GM12864 (cell line): ENCODE measurements at regions not wholly inside any gene's neighbourhood (a gene's known extent, or its start where the extent isn't known, plus 50 kb on each side); places are given as distances from the start of the nearest gene placed in this dataset.

Experiments used
- DNase-seq: peaks from one replicate; pipeline ENCODE4 v3.0.0-alpha.2; 2011; ENCODE audit warnings: low read depth
- H3K4me3 ChIP-seq: 2 replicates; pipeline ENCODE4 v1.5.1; 2011; ENCODE audit warnings: mild to moderate bottlenecking, low read depth, low read length, control low read depth
- TF ChIP-seq, protein P1 (sequence below): IDR thresholded peaks from 2 replicates; pipeline ENCODE4 v1.5.1; 2011; ENCODE audit warnings: low read depth, mild to moderate bottlenecking, moderate library complexity, low read length, control low read depth, inconsistent platforms; ENCODE audit errors: missing control alignments

- TF ChIP-seq, protein P1, sequence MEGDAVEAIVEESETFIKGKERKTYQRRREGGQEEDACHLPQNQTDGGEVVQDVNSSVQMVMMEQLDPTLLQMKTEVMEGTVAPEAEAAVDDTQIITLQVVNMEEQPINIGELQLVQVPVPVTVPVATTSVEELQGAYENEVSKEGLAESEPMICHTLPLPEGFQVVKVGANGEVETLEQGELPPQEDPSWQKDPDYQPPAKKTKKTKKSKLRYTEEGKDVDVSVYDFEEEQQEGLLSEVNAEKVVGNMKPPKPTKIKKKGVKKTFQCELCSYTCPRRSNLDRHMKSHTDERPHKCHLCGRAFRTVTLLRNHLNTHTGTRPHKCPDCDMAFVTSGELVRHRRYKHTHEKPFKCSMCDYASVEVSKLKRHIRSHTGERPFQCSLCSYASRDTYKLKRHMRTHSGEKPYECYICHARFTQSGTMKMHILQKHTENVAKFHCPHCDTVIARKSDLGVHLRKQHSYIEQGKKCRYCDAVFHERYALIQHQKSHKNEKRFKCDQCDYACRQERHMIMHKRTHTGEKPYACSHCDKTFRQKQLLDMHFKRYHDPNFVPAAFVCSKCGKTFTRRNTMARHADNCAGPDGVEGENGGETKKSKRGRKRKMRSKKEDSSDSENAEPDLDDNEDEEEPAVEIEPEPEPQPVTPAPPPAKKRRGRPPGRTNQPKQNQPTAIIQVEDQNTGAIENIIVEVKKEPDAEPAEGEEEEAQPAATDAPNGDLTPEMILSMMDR = no peak
- H3K4me3 ChIP-seq = no peak overlapping the region
- DNase-seq = no peak
These were observed 226.6 kb upstream of the RPL38 start for GRCh38 chr17:73976676-73977521.

- DNase-seq = no peak
- TF ChIP-seq, protein P1 = no peak
- H3K4me3 ChIP-seq = no peak overlapping the region
These were observed 223.0 kb upstream of the RPL38 start for GRCh38 chr17:73980517-73980916.

- no peak for DNase-seq
- H3K4me3 ChIP-seq = no peak overlapping the region
- TF ChIP-seq, protein P1 = no peak
These were observed 220.6 kb upstream of the RPL38 start for GRCh38 chr17:73982871-73983270.

- H3K4me3 ChIP-seq = no peak overlapping the region
- TF ChIP-seq, protein P1 = no peak
- no peak for DNase-seq
These were observed 219.7 kb upstream of the RPL38 start for GRCh38 chr17:73983621-73984400.

DNA sequence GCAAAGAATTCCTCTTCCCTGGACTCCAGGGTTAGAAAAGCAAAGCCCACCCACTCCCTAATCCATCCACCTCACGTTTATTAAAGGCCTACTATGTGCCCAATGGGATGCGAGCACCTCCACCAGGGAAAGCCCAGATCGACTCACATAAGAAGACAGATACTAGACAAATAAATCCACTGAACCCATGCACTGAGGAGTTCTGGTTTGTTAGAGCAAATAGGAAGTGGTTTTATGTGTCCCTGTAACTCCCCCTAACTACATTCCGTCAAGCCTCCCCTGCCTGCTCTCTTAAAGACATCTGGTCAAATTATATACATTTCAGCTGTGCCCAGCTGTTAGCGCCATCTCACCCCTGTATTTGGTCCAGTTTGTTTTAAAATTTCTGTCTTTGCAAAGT is 218.5 kb upstream of the RPL38 start:
- no peak for DNase-seq
- TF ChIP-seq, protein P1 = no peak
- no peak overlapping the region for H3K4me3 ChIP-seq

- TF ChIP-seq, protein P1 = no peak
- no peak for DNase-seq
- no peak overlapping the region for H3K4me3 ChIP-seq
These were observed 217.9 kb upstream of the RPL38 start for GRCh38 chr17:73985466-73986015.
